ENCODE measurements at regions not wholly inside any gene's neighbourhood (a gene's known extent, or its start where the extent isn't known, plus 50 kb on each side); places are given as distances from the start of the nearest gene placed in this dataset.

GRCh38 chr19:33977756-33978685 is 181.4 kb downstream of the KCTD15 start:
- no peak overlapping the region for H3K4me3 ChIP-seq
- H3K36me3 ChIP-seq, result no peaks in the 10 kb centered on the region
- H3K9me3 ChIP-seq (ENCODE audit: low read depth), result no peaks in the 10 kb centered on the region
- no peaks in the 10 kb centered on the region for H3K79me2 ChIP-seq (ENCODE audit: low read depth)
- no peaks in the 10 kb centered on the region for H3K4me1 ChIP-seq
- H3K4me3 Mint-ChIP-seq, result no peak overlapping the region
- no peak overlapping the region for H3K27ac Mint-ChIP-seq
- H3K4me2 ChIP-seq, result no peak overlapping the region
- H2AFZ ChIP-seq (replicated peaks), result no peak overlapping the region
- H3K9me3 Mint-ChIP-seq, result peaks cover 7% of the 10 kb centered on the region
- no peaks in the 10 kb centered on the region for H3F3A ChIP-seq (ENCODE audit: low read depth)
- no peak overlapping the region for H3K27ac ChIP-seq
- no peak for DNase-seq (ENCODE audit: low spot score)
- no peaks in the 10 kb centered on the region for H3K36me3 Mint-ChIP-seq
- no peak overlapping the region for H3K9ac ChIP-seq
- H3K27me3 Mint-ChIP-seq (ENCODE audit: insufficient read depth, low read depth), result peaks cover 2% of the 10 kb centered on the region
- no peaks in the 10 kb centered on the region for H3K27me3 ChIP-seq
- no peaks in the 10 kb centered on the region for H4K20me1 ChIP-seq (ENCODE audit: low read depth)
- TF ChIP-seq EZH2 (IDR thresholded peaks at IDR 0.05) (no peak), EZH2phosphoT487 (IDR thresholded peaks at IDR 0.05) (no peak), CTCF (IDR thresholded peaks at IDR 0.05) (no peak)
- H3K4me1 Mint-ChIP-seq, result no peaks in the 10 kb centered on the region

GRCh38 chr19:33982706-33983105 is 186.0 kb downstream of the KCTD15 start:
- Histone ChIP-seq H4K20me1 (ENCODE audit: low read depth) (no peaks in the 10 kb centered on the region), H3K9me3 (ENCODE audit: low read depth) (no peaks in the 10 kb centered on the region), H3K4me2 (no peak overlapping the region), H2AFZ (replicated peaks) (no peak overlapping the region), H3F3A (ENCODE audit: low read depth) (no peaks in the 10 kb centered on the region), H3K79me2 (ENCODE audit: low read depth) (no peaks in the 10 kb centered on the region), H3K9ac (no peak overlapping the region), H3K4me1 (no peaks in the 10 kb centered on the region), H3K27me3 (no peaks in the 10 kb centered on the region), H3K36me3 (no peaks in the 10 kb centered on the region), H3K27ac (no peak overlapping the region), H3K4me3 (no peak overlapping the region)
- Mint-ChIP-seq H3K9me3 (peaks cover 13% of the 10 kb centered on the region), H3K36me3 (no peaks in the 10 kb centered on the region), H3K4me3 (no peak overlapping the region), H3K4me1 (no peaks in the 10 kb centered on the region), H3K27me3 (ENCODE audit: insufficient read depth, low read depth) (peaks cover 2% of the 10 kb centered on the region), H3K27ac (no peak overlapping the region)
- no peak for DNase-seq (ENCODE audit: low spot score)
- TF ChIP-seq EZH2phosphoT487 (IDR thresholded peaks at IDR 0.05) (no peak), EZH2 (IDR thresholded peaks at IDR 0.05) (no peak), CTCF (IDR thresholded peaks at IDR 0.05) (no peak)

GRCh38 chr19:33988601-33989000 is 183.7 kb upstream of the LSM14A start:
- Mint-ChIP-seq H3K27ac (no peak overlapping the region), H3K4me3 (no peak overlapping the region), H3K36me3 (no peaks in the 10 kb centered on the region), H3K27me3 (ENCODE audit: insufficient read depth, low read depth) (no peaks in the 10 kb centered on the region), H3K4me1 (no peaks in the 10 kb centered on the region), H3K9me3 (peaks cover 25% of the 10 kb centered on the region)
- Histone ChIP-seq H3K79me2 (ENCODE audit: low read depth) (no peaks in the 10 kb centered on the region), H3K27me3 (no peaks in the 10 kb centered on the region), H3K4me3 (no peak overlapping the region), H3K4me1 (no peaks in the 10 kb centered on the region), H3K9ac (no peak overlapping the region), H4K20me1 (ENCODE audit: low read depth) (no peaks in the 10 kb centered on the region), H2AFZ (replicated peaks) (no peak overlapping the region), H3K27ac (no peak overlapping the region), H3K9me3 (ENCODE audit: low read depth) (no peaks in the 10 kb centered on the region), H3K4me2 (no peak overlapping the region), H3K36me3 (no peaks in the 10 kb centered on the region), H3F3A (ENCODE audit: low read depth) (no peaks in the 10 kb centered on the region)
- DNase-seq (ENCODE audit: low spot score), result peak; percentile 2
- no peak for TF ChIP-seq CTCF (IDR thresholded peaks at IDR 0.05)
- no peak for TF ChIP-seq EZH2phosphoT487 (IDR thresholded peaks at IDR 0.05)
- no peak for TF ChIP-seq EZH2 (IDR thresholded peaks at IDR 0.05)
